Large intestine (tissue), 3 donors: ENCODE measurements at regions not wholly inside any gene's neighbourhood (a gene's known extent, or its start where the extent isn't known, plus 50 kb on each side); places are given as distances from the start of the nearest gene placed in this dataset.
"Not testable (repeated sequence)": the region's sequence is repeated elsewhere in the genome, so short reads cannot be mapped to it uniquely, and the experiment has no call there.

Experiments
- DNase-seq, 2 donors: peaks; one replicate each; pipeline versions ENCODE4 v3.0.0 to v3.0.0-alpha.2; 2013
- H3K27ac ChIP-seq: one replicate; pipeline ENCODE4 v1.5.1; 2013; ENCODE audit warnings: low read length
- H3K27me3 ChIP-seq: 2 replicates; pipeline ENCODE4 v1.6.1; 2013; ENCODE audit warnings: low read length; ENCODE audit not compliant: control insufficient read depth, insufficient read depth
- H3K36me3 ChIP-seq: 2 replicates; pipeline ENCODE4 v1.6.1; 2013; ENCODE audit warnings: low read length; ENCODE audit not compliant: control insufficient read depth, insufficient read depth
- H3K4me1 ChIP-seq: one replicate; pipeline ENCODE4 v1.6.1; 2013; ENCODE audit warnings: low read length; ENCODE audit not compliant: control insufficient read depth, insufficient read depth
- H3K4me3 ChIP-seq: one replicate; pipeline ENCODE4 v1.5.1; 2013; ENCODE audit warnings: low read length
- H3K9me3 ChIP-seq: one replicate; pipeline ENCODE4 v1.6.1; 2013; ENCODE audit warnings: mild to moderate bottlenecking, low read depth, low read length, moderate library complexity; ENCODE audit not compliant: control insufficient read depth
- WGBS: methylation state at CpG from one replicate; pipeline ENCODE4 v1.1.5; 2013; ENCODE audit warnings: low lambda C conversion rate; ENCODE audit not compliant: insufficient coverage; 5-methylcytosine and 5-hydroxymethylcytosine counted together

- no CpG with 5 or more reads among the region's 25 CpGs for WGBS
- not testable (repeated sequence) for H3K27me3 ChIP-seq, H3K9me3 ChIP-seq
These were observed 136.6 kb downstream of the RTP5 start for GRCh38 chr2:242006091-242006634.

GRCh38 chr2:242008908-242009307 lies 139.4 kb downstream of the RTP5 start:
- not testable (repeated sequence) for H3K27ac ChIP-seq, H3K4me3 ChIP-seq, H3K4me1 ChIP-seq, DNase-seq, H3K27me3 ChIP-seq, H3K36me3 ChIP-seq, H3K9me3 ChIP-seq
- WGBS: no CpG with 5 or more reads among the region's 24 CpGs

More at GRCh38 chr2:242006091-242006634, 136.6 kb downstream of the RTP5 start:
- not testable (repeated sequence) for H3K4me1 ChIP-seq, H3K36me3 ChIP-seq, H3K27ac ChIP-seq, DNase-seq, H3K4me3 ChIP-seq

- DNase-seq, H3K4me1 ChIP-seq, H3K27ac ChIP-seq, H3K36me3 ChIP-seq, H3K4me3 ChIP-seq, H3K9me3 ChIP-seq, H3K27me3 ChIP-seq: not testable (repeated sequence)
- no CpG with 5 or more reads among the region's 24 CpGs for WGBS
These were observed 140.3 kb downstream of the RTP5 start for GRCh38 chr2:242009846-242010245.

GRCh38 chr2:242010252-242011166 lies 141.0 kb downstream of the RTP5 start:
- not testable (repeated sequence) for H3K27ac ChIP-seq, H3K4me3 ChIP-seq, DNase-seq, H3K36me3 ChIP-seq, H3K9me3 ChIP-seq, H3K4me1 ChIP-seq, H3K27me3 ChIP-seq
- WGBS: 93% methylated on average over 3 of the region's 29 CpGs

DNA sequence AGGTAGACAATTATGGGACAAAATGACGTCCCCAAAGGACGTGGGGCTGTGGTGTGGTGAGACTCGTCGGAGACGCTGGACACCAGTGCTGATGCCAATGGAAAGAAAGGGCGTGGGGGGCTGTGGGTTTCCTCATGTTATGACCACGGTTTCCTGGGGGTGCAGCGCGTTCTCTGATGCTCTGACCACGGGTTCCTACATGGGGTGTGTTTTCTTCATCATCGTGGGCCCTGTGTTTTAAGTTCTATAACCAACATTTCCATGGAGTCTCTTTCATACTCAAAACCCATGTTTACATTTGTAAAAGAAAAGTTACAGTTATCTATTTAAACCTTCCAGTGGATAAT lies 141.6 kb downstream of the RTP5 start:
- no peak overlapping the region for H3K27ac ChIP-seq
- no peak for DNase-seq
- no peaks in the 10 kb centered on the region for H3K27me3 ChIP-seq
- no peaks in the 10 kb centered on the region for H3K36me3 ChIP-seq
- H3K4me1 ChIP-seq: no peaks in the 10 kb centered on the region
- H3K9me3 ChIP-seq: no peaks in the 10 kb centered on the region
- no peak overlapping the region for H3K4me3 ChIP-seq
- no CpG with 5 or more reads among the region's 11 CpGs for WGBS

DNA sequence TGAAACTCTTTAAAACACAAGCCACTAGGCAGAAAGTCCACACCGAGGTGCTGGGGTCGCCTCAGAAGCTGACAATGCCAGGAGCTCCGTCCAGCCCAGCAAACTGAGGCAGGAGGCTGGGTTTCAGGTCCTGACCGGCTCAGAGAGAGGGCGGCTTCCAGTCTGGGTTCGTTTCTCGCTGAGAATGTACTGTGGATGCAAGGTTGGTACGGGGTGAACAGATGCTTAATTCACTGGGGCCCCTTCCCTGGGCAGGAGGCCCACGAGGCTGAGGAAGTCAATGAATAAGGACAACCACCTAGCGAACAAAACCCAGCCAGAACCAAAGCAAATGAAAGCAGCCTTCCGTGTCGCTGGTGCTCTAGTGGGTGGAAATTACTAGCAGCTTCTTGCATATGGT lies 142.0 kb downstream of the RTP5 start:
- no peak for DNase-seq
- no CpG with 5 or more reads among the region's 12 CpGs for WGBS
- Histone ChIP-seq H3K4me1 (no peaks in the 10 kb centered on the region), H3K27ac (no peak overlapping the region), H3K4me3 (no peak overlapping the region), H3K27me3 (no peaks in the 10 kb centered on the region), H3K9me3 (no peaks in the 10 kb centered on the region), H3K36me3 (no peaks in the 10 kb centered on the region)

DNA sequence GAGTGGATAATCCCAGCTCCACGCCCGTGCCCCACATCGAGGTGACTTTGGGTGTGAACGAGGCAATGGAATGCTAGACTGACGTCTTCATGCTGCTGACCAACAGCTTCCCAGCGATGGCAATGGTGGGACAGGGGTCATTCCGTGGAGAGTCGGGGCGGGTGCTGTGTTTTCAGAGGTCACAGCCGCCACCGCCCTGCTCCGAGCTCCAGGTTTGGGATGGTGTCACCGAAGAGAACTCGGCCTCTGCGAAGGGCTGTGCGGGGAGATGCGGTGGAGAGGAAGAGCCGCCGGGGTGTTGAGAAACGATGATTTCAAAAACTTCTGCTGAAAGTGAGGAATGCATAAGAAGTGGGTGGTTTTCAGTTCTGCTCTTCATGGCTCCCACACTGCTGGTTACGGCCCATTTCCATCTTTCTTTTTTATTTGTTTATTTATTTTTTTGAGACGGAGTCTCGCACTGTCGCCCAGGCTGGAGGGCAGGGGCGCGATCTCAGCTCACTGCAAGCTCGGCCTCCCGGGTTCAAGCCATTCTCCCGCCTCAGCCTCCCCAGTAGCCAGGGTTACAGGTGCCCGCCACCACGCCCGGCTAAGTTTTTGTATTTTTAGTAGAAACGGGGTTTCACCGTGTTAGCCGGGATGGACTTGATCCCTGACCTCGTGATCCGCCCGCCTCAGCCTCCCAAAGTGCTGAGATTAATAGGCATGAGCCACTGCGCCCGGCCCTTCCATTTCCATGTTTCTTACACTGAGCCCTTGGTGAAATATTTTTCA lies 142.6 kb downstream of the RTP5 start:
- no peak overlapping the region for H3K27ac ChIP-seq
- no peaks in the 10 kb centered on the region for H3K27me3 ChIP-seq
- 92% methylated on average over 8 of the region's 40 CpGs for whole genome bisulfite sequencing
- DNase-seq: no peak
- H3K36me3 ChIP-seq: no peaks in the 10 kb centered on the region
- no peaks in the 10 kb centered on the region for H3K9me3 ChIP-seq
- no peaks in the 10 kb centered on the region for H3K4me1 ChIP-seq
- H3K4me3 ChIP-seq: no peak overlapping the region

DNA sequence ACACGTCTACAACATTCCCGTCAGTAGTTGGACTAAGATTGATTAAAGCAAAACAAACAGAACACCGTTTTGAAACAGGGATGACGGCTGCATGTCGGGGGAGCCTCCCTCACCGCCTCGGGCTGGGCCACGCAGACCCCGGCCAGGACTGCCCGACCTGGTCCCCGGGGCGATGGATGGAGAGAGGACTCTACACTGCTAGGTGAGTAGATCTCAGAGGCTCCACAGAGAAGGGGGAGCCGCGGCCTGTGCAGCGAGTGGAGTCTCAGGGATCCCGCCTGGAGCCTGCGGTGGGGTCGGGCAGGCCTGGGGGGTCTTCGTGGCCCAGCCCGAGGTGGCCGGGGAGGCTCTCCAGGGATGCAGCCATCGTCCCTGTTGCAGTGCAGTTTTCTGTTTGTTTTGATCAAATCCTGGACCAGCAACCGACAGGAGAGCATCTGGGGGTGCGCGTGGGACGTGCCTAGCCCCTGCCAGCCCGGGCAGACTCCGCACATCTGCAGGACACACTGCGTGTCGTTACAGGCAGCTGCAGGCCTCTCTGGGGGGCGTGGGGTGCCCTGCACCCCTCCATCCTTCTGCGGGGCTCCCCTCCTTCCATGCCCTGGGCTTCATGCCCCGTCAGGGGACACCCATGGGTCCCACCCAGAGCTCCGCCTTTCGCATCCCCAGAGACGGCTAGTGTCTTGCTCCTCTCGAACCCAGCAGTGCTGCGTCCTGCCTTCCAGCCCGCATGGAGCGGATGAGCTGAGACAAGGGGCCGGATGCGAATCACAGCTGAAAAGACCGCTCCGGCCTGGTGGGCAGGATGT lies 143.6 kb downstream of the RTP5 start:
- Histone ChIP-seq H3K4me3 (no peak overlapping the region), H3K4me1 (no peaks in the 10 kb centered on the region), H3K27ac (no peak overlapping the region), H3K27me3 (no peaks in the 10 kb centered on the region), H3K36me3 (no peaks in the 10 kb centered on the region), H3K9me3 (no peaks in the 10 kb centered on the region)
- DNase-seq: no peak
- WGBS: no CpG with 5 or more reads among the region's 44 CpGs

DNA sequence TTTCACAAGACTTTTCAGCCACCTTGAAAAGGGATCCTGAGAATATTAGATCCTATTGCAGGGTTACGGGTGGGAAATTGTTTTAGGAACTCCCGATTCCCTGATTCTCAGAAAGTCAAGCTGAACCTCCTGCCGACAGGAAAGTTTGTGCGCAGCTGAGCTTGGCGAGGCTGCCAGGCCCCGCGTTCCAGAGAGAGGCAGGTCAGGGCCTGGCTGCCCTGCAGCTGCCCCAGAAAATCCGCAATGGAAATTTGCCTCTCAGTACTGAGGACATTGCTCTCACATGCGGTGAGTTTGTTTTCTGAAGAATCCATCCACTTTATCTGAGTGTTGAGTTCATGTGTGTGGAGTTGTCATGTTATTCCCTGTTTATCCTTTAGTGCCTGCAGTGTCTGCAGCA lies 144.2 kb downstream of the RTP5 start:
- H3K9me3 ChIP-seq: no peaks in the 10 kb centered on the region
- no peaks in the 10 kb centered on the region for H3K36me3 ChIP-seq
- DNase-seq: no peak
- no peaks in the 10 kb centered on the region for H3K4me1 ChIP-seq
- WGBS: no CpG with 5 or more reads among the region's 9 CpGs
- H3K4me3 ChIP-seq: no peak overlapping the region
- no peaks in the 10 kb centered on the region for H3K27me3 ChIP-seq
- H3K27ac ChIP-seq: no peak overlapping the region
